ENCODE measurements at regions not wholly inside any gene's neighbourhood (a gene's known extent, or its start where the extent isn't known, plus 50 kb on each side); places are given as distances from the start of the nearest gene placed in this dataset.

GRCh38 chr4:12487000-12487399 lies 997.1 kb downstream of the RAB28 start:
- H3K14ac ChIP-seq (replicated peaks; ENCODE audit: low read depth, low read length) = no peak overlapping the region
- no peak overlapping the region for H3K9ac ChIP-seq (ENCODE audit: low read depth, low read length)
- peaks cover 19% of the 10 kb centered on the region for H3K9me3 ChIP-seq (ENCODE audit: control insufficient read depth, insufficient read depth, low read length)
- no peaks in the 10 kb centered on the region for H3K27me3 ChIP-seq (ENCODE audit: control insufficient read depth, insufficient read depth, low read length)
- no peak overlapping the region for H2BK15ac ChIP-seq (ENCODE audit: low read depth, low read length)
- no peak overlapping the region for H3K56ac ChIP-seq (ENCODE audit: extremely low read depth, insufficient read depth, low read length)
- no peak overlapping the region for H3K18ac ChIP-seq (ENCODE audit: low read depth, low read length)
- H3K4me3 ChIP-seq (ENCODE audit: insufficient read depth, low read depth, low read length) = no peak overlapping the region
- H2BK120ac ChIP-seq (ENCODE audit: low read depth, low read length) = no peak overlapping the region
- dilution Hi-C loops (cut with HindIII; ENCODE audit: low sequenced_read_pairs, unreplicated experiment) = no loop called here
- DNase-seq = no peak
- no peak for TF ChIP-seq RFX5 (IDR thresholded peaks at IDR 0.05; ENCODE audit: low read depth, low read length)
- no peak for TF ChIP-seq FOS (IDR thresholded peaks at IDR 0.05; ENCODE audit: low read depth, low read length)
- no peak for TF ChIP-seq CTCF (conservative IDR thresholded peaks at IDR 0.05; ENCODE audit: low read depth, low read length)
- no peak for TF ChIP-seq CEBPB (IDR thresholded peaks at IDR 0.05; ENCODE audit: low read depth, low read length)
- no peak for TF ChIP-seq USF2 (IDR thresholded peaks at IDR 0.05; ENCODE audit: low read depth, low read length)
- TF ChIP-seq MAFK (IDR thresholded peaks at IDR 0.05; ENCODE audit: low read depth, low read length) = no peak
- no peak for TF ChIP-seq POLR2A (IDR thresholded peaks at IDR 0.05; ENCODE audit: low read depth, low read length)
- no peak for TF ChIP-seq SMC3 (IDR thresholded peaks at IDR 0.05; ENCODE audit: low read depth, low read length)
- TF ChIP-seq MXI1 (IDR thresholded peaks at IDR 0.05; ENCODE audit: borderline replicate concordance, low read depth, low read length) = no peak
- TF ChIP-seq NFE2L2 (IDR thresholded peaks at IDR 0.05; ENCODE audit: low read depth, low read length) = no peak
- no peak for TF ChIP-seq CHD1 (IDR thresholded peaks at IDR 0.05; ENCODE audit: low read depth, low read length)
- TF ChIP-seq RAD21 (IDR thresholded peaks at IDR 0.05; ENCODE audit: low read length) = no peak
- TF ChIP-seq BHLHE40 (IDR thresholded peaks at IDR 0.05; ENCODE audit: low read depth, low read length) = no peak
- TF ChIP-seq ELK1 (IDR thresholded peaks at IDR 0.05; ENCODE audit: borderline replicate concordance, low read depth, low read length) = no peak
- no peak for TF ChIP-seq MAZ (IDR thresholded peaks at IDR 0.05; ENCODE audit: borderline replicate concordance, low read depth, low read length)
- TF ChIP-seq RCOR1 (IDR thresholded peaks at IDR 0.05; ENCODE audit: insufficient replicate concordance, low read length) = no peak
- no peak for ATAC-seq (ENCODE audit: low read depth)
- H2BK20ac ChIP-seq (ENCODE audit: low read depth, low read length) = no peak overlapping the region
- no peak overlapping the region for H3K4ac ChIP-seq (ENCODE audit: low read depth, low read length)
- no peak overlapping the region for H4K5ac ChIP-seq (ENCODE audit: low read depth, low read length)
- H3K36me3 ChIP-seq (ENCODE audit: control insufficient read depth, insufficient read depth, low read length) = no peaks in the 10 kb centered on the region
- H2AK9ac ChIP-seq (replicated peaks; ENCODE audit: low read depth, low read length, poor library complexity) = no peak overlapping the region
- POLR2A ChIA-PET (ENCODE audit: unreplicated experiment) = no interaction called here
- H3K23ac ChIP-seq (ENCODE audit: low read depth, low read length) = no peak overlapping the region
- no TSS peak for BruUV-seq (replicated peaks)
- H2BK5ac ChIP-seq (ENCODE audit: low read depth, low read length, poor library complexity, severe bottlenecking) = no peak overlapping the region
- no peak overlapping the region for H4K91ac ChIP-seq (ENCODE audit: insufficient read depth, low read depth, low read length)
- H3K79me1 ChIP-seq (ENCODE audit: low read depth in 1 of 2, low read length in 2 of 2) = no peaks in the 10 kb centered on the region
- no peak overlapping the region for H4K8ac ChIP-seq (ENCODE audit: low read depth in 2 of 2, low read length in 2 of 2)
- H4K20me1 ChIP-seq (ENCODE audit: insufficient read depth, low read length) = no peaks in the 10 kb centered on the region
- H3K9me1 ChIP-seq (ENCODE audit: insufficient read depth, low read length) = no peaks in the 10 kb centered on the region
- no peak overlapping the region for H3K4me2 ChIP-seq (ENCODE audit: low read depth, low read length)
- no peak overlapping the region for H2AK5ac ChIP-seq (ENCODE audit: low read depth, low read length)
- H3K4me1 ChIP-seq (ENCODE audit: control insufficient read depth, insufficient read depth, low read length) = no peaks in the 10 kb centered on the region
- CTCF ChIA-PET = no interaction called here
- H3K27ac ChIP-seq (ENCODE audit: insufficient read depth, low read length) = no peak overlapping the region
- intact Hi-C loops (cut with micrococcal nuclease) = no loop called here
- WGBS, 2 experiments (ENCODE audit: extremely low coverage in 2 of 2, insufficient read length in 1 of 2) = no CpG with 5 or more reads among the region's 2 CpGs
- no peak overlapping the region for H2AFZ ChIP-seq (replicated peaks; ENCODE audit: low read length, poor library complexity)
- in situ Hi-C loops (cut with MboI; ENCODE audit: low sequenced_read_pairs) = no loop called here
